GM18517 (cell line): ENCODE measurements at regions not wholly inside any gene's neighbourhood (a gene's known extent, or its start where the extent isn't known, plus 50 kb on each side); places are given as distances from the start of the nearest gene placed in this dataset.

ENCODE experiments used
- ATAC-seq: cut with Tn5 transposase; IDR thresholded peaks from one replicate; pipeline ENCODE4 v1.9.1; 2021; ENCODE audit warnings: mild to moderate bottlenecking, moderate library complexity; ENCODE audit not compliant: unreplicated experiment

DNA sequence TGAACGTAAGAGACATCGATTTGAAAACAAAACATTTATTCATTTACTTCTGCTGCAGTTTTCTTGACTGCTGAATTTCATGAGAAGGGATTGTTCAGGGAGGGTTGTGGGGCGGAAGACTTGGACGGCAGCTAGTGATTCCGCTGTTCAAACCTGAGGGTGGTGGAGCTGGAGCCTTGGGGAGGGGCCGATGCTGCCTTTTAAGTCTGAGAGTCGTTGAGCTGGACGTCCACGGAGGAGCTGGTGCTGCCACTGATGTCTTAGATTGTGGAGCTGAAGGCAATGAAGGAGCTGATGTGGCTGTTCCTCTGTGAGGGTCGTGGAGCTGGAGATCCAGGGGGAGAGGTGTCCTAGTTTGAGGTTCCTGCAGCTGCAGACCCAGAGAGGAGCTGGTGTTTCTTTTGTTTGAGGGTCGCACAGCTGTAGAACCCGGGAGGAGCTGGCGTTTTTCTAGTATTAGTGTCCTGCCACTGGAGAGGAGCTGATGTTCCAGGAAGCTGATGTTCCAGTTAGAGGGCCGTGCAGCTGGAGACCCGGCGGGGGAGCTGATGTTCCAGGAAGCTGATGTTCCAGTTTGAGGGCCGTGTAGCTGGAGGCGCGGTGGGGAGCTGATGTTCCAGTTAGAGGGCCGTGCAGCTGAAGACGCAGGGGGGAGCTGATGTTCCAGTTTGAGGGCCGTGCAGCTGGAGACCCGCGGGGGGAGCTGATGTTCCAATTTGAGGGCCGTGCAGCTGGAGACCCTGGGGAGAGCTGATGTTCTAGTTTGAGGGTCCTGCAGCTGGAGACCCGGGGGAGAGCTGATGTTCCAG, 150.9 kb downstream of the RTP5 start:
- no peak for ATAC-seq

DNA sequence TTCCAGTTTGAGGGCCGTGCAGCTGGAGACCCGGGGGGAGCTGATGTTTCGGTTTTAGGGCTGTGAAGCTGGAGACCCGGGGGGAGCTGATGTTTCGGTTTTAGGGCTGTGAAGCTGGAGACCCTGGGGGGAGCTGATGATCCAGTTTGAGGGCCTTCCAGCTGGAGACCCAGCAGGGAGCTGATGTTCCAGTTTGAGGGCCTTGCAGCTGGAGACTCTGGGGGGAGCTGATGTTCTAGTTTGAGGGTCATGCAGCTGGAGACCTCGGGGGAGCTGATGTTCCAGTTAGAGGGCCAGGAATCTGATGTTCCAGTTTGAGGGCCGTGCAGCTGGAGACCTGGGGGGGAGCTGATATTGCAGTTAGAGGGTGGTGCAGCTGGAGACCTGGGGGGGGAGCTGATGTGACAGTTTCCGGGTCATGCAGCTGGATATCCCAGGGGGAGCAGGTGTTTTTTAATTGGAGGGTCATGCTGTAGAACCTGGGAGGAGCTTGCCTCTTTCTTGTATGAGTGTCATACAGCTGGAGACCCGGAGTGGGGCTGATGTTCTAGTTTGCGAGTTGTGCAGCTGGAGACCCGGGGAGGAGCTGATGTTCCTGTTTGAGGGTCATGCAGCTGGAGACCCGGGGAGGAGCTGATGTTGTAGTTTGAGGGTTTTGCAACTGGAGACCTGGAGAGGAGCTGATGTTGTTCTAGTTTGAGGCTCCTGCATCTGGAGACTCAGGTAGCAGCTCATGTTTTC, 153.2 kb downstream of the RTP5 start:
- ATAC-seq = no peak

DNA sequence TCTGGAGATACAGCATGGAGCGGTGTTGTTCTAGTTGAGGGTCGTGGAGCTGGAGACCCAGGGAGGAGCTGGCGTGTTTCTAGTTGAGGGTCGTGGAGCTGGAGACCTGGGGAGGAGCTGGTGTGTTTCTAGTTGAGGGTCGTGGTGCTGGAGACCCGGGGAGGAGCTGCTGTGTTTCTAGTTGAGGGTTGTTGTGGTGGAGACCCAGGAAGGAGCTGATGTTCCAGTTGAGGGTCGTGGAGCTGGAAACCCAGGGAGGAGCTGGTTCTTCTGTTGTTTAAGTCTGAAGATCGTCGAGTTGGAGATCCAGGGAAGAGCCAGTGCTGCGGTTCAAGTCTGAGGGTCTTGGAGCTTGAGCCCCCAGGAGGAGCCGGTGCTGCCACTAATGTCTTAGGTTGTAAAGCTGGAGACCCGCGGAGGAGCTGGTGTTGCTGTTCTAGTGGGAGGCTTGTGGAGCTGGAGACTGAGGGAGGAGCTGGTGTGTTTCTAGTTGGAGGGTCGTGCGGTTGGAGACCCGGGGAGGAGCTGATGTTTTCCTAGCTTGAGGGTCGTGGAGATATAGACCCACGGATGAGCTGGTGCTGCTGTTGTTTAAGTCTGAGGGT, 155.3 kb downstream of the RTP5 start:
- ATAC-seq = no peak

DNA sequence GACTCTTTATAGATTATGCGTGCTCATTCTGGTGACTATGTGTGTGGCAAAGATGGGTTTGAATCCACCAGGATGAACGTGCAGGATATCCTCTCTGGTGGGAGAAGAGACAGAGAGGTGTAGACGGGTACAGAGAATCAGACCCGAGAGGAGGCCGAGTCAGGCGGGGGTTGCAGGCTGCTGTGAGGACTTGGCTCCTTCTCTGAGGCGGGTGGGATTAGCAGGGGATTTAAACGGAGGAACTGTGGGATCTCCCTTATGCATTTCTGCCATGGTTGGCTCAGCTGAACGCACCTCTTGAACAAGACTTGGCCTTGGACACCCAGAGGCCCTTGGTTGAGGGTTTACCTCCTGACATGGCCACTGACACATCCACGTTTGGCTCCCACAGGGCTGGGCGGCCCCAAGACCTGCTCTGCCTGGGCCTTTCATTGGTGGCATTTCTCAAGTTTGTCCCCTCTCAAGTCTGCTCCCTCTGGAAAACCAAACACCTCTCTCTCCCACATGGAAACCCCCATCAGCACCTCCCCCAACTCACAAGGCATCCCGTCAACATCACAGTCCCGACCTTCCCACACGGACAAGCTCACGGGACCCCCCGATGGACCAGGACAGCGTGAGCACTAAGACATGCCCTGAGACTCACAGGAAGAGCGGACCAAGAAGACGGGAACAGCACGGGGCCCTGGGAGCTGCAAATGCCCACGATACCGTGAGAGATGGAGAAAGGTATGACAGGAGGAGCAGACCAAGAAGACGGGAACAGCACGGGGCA, 158.3 kb downstream of the RTP5 start:
- no peak for ATAC-seq

DNA sequence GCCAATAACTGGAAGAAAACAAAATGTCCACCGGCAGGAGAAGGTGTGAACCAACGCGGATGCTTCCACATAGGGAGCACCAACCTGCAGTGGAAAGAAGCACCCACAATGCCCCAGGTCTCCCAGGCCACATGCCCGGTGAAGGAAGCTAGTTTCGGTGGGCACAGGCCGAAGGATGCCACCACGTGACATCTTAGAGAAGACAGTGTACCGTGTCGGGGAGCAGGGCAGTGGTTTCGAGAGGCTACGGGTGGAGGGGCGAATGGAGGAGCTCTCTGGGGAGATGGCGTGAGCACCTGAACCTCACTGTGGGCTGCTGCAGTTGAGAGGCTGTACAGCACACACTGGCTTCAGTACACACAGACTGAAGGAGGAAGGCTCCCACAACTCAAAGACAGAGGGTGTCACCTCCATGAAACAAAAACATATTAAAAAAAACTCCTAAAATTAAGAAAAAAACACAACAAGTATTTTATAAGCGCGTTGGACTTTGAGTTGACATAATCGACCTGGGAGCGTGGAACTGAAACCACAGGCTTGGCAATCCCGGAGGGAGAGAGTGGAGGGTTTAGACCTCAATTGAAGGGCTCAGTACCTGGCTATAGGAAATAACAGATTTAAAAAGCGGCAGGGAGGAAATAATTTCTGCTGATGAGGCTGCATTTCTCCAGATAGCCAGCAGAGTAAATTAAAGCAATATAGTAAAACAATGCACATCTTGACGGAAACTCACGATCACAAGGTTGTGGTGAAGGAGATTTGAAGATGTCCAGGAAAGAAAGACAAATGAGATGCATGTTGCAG, 160.1 kb downstream of the RTP5 start:
- ATAC-seq = no peak

DNA sequence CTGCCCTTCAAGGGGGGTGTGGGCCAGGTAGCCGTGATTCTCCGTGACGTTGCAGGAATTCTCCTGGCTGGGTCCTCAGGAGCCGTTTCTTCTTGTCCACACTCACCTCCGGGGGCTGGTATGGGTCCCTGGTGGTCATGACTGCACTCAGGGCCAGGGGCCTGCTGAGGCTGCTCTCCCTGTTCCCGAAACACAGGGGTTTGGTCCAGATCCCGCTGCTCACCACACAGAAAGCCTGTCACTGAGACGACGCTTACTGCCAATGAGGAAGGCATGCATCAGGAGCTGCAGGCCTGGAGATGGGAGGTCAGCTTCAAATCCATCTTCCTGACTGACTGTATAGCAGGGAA, 160.7 kb downstream of the RTP5 start:
- ATAC-seq = no peak

- ATAC-seq = no peak
These were observed 161.3 kb downstream of the RTP5 start for GRCh38 chr2:242030858-242031257.

DNA sequence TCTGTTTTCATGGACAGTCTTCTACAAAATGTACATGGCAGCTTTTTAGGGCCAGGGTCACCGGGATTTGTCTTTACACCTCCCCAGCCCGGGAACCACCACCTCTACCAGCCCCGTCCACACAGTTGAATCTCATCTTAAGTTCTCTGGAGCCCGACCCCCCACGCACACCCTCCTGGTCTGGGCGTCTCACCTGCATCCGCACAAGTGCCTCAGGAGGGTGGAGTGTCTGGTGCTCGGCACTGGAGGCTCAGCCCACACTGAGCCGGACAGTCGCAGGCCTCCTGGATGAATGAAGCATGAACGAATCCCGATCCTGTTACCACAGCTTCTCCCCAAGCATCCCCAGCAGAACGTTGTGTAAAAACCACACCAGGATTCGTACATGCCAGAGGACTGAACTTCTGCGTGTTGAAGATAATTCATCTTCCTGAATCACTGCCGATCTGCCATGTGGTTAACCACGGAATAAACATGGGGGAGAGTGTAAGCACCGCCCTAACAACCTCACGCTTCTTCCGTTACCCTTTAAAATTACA, 162.0 kb downstream of the RTP5 start:
- ATAC-seq = no peak

DNA sequence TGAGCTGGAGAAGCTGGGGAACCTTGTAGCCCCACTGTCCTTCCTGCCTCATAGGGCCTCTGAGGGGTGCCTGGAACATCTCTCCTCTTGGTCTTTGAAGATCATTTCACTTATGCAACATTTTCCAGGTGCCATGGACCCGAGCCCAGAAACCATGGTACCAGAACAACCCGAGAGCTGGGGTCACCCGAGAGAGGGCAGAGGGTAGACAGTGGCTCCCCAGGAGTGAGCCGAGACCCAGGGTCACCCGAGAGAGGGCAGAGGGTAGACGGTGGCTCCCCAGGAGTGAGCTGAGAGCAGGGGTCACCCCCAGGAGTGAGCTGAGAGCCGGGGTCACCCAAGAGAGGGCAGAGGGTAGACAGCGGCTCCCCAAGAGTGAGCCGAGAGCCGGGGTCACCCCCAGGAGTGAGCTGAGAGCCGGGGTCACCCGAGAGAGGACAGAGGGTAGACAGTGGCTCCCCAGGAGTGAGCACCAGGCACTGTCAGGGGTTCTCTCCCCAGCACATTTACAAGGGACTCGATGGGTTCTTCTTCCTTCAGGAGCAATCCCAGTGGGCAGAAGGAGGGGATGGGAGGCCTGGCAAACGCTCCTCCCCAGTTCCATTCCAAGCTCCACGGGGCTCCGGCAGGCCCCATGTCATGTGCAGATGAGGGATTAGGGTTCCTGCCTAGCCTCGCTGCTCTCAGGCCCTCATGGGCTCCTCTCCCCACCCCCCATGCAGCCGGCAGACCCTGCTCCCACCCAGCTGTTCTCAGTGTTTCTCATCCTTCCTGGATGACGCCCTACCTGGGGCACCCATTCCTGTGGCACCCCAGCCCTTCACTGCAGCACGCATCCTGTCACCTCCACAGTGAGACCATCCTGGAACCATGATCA, 163.5 kb downstream of the RTP5 start:
- ATAC-seq = no peak

DNA sequence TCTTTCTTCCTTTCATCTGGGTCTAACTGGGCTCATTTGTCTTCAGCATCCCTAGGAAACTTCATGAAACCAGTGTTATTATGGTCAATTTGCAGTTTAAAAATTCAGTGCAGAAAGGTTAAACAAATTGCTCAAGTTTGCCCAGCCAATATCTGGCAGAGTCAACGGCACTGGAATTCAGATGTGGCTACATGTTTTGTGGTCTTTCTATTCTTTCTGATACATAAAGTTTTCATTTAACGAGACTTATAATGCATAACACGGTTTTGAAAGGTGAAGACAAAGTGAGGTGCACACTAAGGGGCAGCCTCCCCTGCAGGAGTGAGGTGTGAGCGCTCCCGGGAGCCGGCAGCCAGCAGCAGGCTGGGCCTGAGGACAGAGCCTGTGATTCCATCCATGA, 164.6 kb downstream of the RTP5 start:
- no peak for ATAC-seq

DNA sequence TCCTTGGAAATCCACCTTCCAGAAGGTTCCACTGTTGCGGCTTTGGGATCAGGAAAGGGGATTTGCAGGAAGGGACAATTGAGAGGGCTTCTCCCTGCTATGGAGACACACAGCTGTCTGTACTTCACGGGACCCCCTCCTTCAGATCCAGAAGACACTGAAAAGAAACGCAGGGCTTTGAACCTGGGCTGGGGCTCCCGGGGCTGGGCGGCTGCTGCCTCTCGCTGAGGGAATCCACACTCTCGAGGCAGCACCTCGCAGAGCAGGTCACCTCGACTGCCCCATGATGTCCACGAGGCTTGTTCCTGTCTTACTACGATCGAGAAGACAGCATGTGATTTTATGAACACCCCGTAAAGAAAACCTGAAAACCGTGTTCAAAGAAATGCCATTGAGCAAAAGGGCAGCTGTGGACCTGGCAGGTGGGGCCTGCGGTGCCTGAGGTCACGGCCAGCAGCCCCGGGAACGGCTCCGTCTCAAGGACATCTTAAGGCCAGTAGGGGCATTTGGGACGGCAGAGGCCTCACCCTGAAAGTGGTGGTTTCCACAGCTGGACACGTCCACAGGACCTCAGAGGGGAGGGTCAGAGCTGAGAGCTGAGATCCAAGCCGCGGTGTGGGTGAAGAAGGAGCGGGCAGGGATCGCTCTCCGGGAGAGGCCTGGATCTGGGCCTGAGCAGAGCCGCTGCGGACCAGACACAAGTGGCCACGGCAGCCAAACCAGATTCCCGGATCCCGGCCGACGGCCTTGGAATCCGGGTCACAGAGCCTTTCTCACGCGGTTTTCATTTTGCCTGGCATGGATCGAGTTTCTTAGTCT, 165.7 kb downstream of the RTP5 start:
- ATAC-seq = no peak

- no peak for ATAC-seq
These were observed 166.5 kb downstream of the RTP5 start for GRCh38 chr2:242035858-242036652.

GRCh38 chr2:242036653-242036950, 167.1 kb downstream of the RTP5 start:
- ATAC-seq = no peak

DNA sequence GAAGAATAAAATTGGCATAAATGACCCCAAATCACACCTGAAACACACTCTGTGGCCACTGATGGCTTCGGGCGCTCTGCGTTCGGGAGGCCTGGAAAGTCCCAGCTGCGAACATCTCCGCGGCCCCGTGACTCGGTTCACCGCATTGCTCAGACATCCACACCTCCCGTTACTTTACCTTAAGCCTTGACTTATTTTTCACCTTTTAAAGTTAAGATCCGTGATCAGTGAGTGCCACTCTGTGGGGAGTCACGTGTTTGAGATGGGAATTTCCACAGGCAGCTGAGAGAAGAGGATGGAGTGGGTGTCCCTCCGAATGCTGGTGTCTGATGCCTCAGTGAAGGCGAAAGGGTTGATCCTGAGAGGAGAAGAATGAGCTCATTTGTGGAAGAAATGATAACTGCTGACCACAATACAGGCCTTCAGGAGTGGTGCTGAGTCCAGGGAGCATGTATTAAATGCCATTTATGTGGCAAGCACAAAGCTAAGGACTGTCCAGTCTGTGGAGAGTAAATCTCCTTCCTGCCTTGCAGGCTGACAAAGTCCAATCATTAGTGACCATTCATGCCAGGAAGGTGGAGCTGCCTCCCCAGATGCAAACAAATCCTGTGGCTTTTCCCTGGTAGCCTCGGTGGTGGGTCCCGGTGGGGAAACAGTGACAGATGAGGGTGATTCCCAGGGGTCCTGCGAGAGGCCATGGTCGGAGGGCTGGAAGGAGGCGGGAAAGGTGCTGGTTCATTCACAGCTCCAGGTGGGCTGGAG, 168.8 kb downstream of the RTP5 start:
- ATAC-seq = no peak

- ATAC-seq = no peak
These were observed 169.4 kb downstream of the RTP5 start for GRCh38 chr2:242038928-242039341.

- ATAC-seq = no peak
These were observed 170.8 kb downstream of the RTP5 start for GRCh38 chr2:242040303-242040655.

GRCh38 chr2:242040681-242041080, 171.2 kb downstream of the RTP5 start:
- ATAC-seq = no peak
